ENCODE measurements at regions not wholly inside any gene's neighbourhood (a gene's known extent, or its start where the extent isn't known, plus 50 kb on each side); places are given as distances from the start of the nearest gene placed in this dataset.
"Not testable (repeated sequence)": the region's sequence is repeated elsewhere in the genome, so short reads cannot be mapped to it uniquely, and the experiment has no call there.

DNA sequence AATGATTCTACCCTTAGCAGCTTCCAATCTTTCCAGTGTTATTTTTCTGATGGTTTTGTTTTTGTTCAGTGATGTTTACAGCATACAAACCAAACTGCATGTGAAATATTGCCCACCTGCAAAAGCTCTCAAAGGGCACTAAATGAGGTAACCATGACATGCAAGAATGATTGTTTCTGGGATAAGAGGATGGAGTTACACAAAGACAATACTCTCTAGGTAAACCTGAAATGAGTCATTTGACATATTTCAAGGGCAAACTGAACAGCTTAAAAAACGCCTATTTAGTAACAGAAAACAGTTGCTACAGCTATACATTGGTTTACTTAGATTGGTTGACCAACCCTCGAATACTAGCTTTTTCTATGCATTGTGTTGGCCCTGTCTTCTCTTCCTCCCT lies 481.7 kb downstream of the ZPLD1 start:
- TF ChIP-seq CTCF (IDR thresholded peaks at IDR 0.05), result no peak
- intact Hi-C loops (cut with DNase I), result no loop called here
- no peak for ATAC-seq

DNA sequence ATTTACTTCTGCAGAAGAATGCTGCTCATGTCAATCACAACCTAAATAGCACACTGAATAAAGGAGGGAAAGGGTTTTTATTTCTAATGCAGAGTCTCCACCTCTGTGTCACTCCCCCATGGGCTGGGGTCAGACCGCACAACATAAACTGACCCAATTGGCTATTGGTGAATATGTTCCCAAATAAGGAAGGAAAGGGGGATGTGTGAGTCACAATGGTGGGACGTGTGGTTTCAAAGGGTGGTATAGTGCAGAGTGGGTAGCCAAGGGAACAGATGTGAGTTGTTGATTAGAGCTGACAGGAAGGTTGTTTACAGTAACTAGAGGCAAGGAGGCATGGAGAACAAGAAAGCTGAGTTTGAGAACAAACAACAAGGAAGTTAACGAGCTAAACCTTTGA lies 491.8 kb downstream of the ZPLD1 start:
- TF ChIP-seq CTCF (IDR thresholded peaks at IDR 0.05), result no peak
- Histone ChIP-seq H3K4me1 (no peaks in the 10 kb centered on the region), H3K4me3 (no peak overlapping the region), H3K36me3 (no peaks in the 10 kb centered on the region), H3K27me3 (no peaks in the 10 kb centered on the region), H3K9me3 (peaks cover 0 to 42% of the 10 kb centered on the region in 2 donors), H3K27ac (no peak overlapping the region)
- intact Hi-C loops (cut with DNase I), result no loop called here
- DNase-seq (peak in 1 of 4 donors; percentile 2), ATAC-seq (no peak)

More for the DNA sequence above, 481.7 kb downstream of the ZPLD1 start:
- DNase-seq, result no peak
- Histone ChIP-seq H3K4me1 (no peaks in the 10 kb centered on the region), H3K27me3 (no peaks in the 10 kb centered on the region), H3K36me3 (no peaks in the 10 kb centered on the region), H3K4me3 (no peak overlapping the region), H3K9me3 (peaks cover 0 to 10% of the 10 kb centered on the region in 2 donors), H3K27ac (no peak overlapping the region)

DNA sequence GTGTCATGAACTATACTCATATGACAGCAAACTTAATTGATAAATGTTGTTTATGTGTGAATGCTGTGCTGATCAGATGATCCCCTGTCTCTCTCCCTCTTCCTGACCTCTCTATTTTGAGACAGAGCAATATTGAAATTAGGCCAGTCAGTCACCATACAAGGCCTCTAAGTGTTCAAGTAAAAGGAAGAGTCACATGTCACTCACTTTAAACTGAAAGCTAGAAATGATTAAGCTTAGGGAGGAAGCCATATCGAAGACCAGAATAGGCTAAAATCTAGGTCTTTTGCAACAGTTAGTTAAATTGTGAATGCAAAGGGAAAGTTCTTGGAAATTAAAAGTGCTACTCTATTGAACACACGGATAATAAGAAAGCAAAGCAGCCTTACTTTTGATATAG lies 498.6 kb downstream of the ZPLD1 start:
- Histone ChIP-seq H3K4me3 (no peak overlapping the region), H3K27ac (no peak overlapping the region), H3K4me1 (no peaks in the 10 kb centered on the region), H3K36me3 (no peaks in the 10 kb centered on the region), H3K9me3 (no peaks in the 10 kb centered on the region), H3K27me3 (no peaks in the 10 kb centered on the region)
- no peak for TF ChIP-seq CTCF (IDR thresholded peaks at IDR 0.05)
- intact Hi-C loops (cut with DNase I), result no loop called here
- DNase-seq (no peak), ATAC-seq (no peak)

GRCh38 chr3:102936511-102937045 lies 501.8 kb downstream of the ZPLD1 start:
- DNase-seq, result peak in 2 of 4 donors; percentile 8 to 30
- no peak for TF ChIP-seq CTCF (IDR thresholded peaks at IDR 0.05)
- no peak for ATAC-seq
- Histone ChIP-seq H3K27ac (no peak overlapping the region), H3K4me1 (no peaks in the 10 kb centered on the region), H3K27me3 (no peaks in the 10 kb centered on the region), H3K4me3 (no peak overlapping the region), H3K36me3 (no peaks in the 10 kb centered on the region), H3K9me3 (no peaks in the 10 kb centered on the region)
- intact Hi-C loops (cut with DNase I), result no loop called here

DNA sequence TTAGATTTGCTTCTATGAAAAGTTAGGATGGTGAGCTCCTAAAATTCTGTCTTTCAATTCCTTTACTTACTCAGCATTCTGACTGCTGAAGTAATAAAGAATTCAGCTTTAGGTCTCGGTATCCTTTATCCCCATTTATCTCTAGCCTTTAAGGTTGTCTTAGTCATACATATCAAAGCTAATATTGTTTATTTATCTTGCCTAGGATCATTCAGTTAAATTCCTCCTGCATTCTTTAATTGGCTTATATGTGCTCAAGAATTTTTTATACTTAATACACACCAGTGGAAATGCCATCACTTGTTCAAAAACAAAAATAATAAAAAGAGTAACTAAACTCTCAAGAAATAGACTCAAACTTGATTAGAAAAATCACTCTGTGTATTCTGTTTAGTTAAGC lies 507.0 kb downstream of the ZPLD1 start:
- Histone ChIP-seq H3K27me3 (no peaks in the 10 kb centered on the region), H3K4me1 (no peaks in the 10 kb centered on the region), H3K27ac (no peak overlapping the region), H3K9me3 (no peaks in the 10 kb centered on the region), H3K36me3 (no peaks in the 10 kb centered on the region), H3K4me3 (no peak overlapping the region)
- intact Hi-C loops (cut with DNase I), result no loop called here
- DNase-seq, result no peak
- TF ChIP-seq CTCF (IDR thresholded peaks at IDR 0.05), result no peak
- no peak for ATAC-seq

DNA sequence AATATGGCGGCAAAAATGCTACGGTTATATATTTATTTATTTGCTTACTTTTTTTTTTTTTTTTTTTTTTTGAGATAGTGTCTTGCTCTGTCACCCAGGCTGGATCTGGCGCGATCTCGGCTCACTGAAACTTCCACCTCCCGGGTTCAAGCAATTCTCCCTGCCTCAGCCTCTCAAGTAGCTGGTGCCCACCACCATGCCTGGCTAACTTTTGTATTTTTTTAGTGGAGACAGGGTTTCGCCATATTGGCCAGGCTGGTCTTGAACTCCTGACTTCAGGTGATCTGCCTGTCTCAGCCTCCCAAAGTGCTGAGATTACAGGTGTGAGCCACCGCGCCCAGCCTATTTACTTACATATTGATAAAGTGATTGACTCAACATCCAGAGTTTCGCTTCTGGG lies 511.6 kb downstream of the ZPLD1 start:
- ATAC-seq; H3K9me3 ChIP-seq; H3K4me3 ChIP-seq; intact Hi-C loops (cut with DNase I); H3K4me1 ChIP-seq; H3K27me3 ChIP-seq; H3K27ac ChIP-seq; H3K36me3 ChIP-seq: not testable (repeated sequence)
- DNase-seq, result peak in 1 of 4 donors; percentile 42

Measured in left lung (tissue), 4 donors.